ENCODE measurements at regions not wholly inside any gene's neighbourhood (a gene's known extent, or its start where the extent isn't known, plus 50 kb on each side); places are given as distances from the start of the nearest gene placed in this dataset.

- no peak for TF ChIP-seq CTCF (IDR thresholded peaks at IDR 0.05)
- TF ChIP-seq POLR2A (IDR thresholded peaks at IDR 0.05), result no peak
Measured at GRCh38 chr7:113200281-113200680, 81.9 kb upstream of the SMIM30 start.
